IMR-90 (cell line): ENCODE measurements at regions not wholly inside any gene's neighbourhood (a gene's known extent, or its start where the extent isn't known, plus 50 kb on each side); places are given as distances from the start of the nearest gene placed in this dataset.

Experiments used
- ATAC-seq: fragments of 200-7000 bp; cut with Tn5 transposase; 2 replicates; pipeline ENCODE4 v1.9.1; 2020; ENCODE audit warnings: low read depth, mild to moderate bottlenecking, moderate library complexity
- BruUV-seq: library from RNA; stranded (reverse); fragments of 400-500 nt; replicated peaks from 2 replicates; lab custom pipeline; 2021; lab: Mats Ljungman, UMichigan
- CTCF ChIA-PET: fragments of 300-600 bp; formaldehyde crosslinking; extraction: SDS; loops from one replicate; lab custom pipeline; 2021; ENCODE audit warnings: antibody characterized with exemption; lab: Yijun Ruan, JAX
- POLR2A ChIA-PET: fragments of 300-600 bp; sonication (Branson Sonifier 250); formaldehyde crosslinking; loops from one replicate; lab custom pipeline; 2022; ENCODE audit warnings: antibody characterized with exemption; ENCODE audit not compliant: unreplicated experiment; lab: Charles Lee
- DNase-seq: peaks from one replicate; pipeline ENCODE4 v3.0.0; 2013
- H2AFZ ChIP-seq: replicated peaks from 2 replicates; pipeline ENCODE3; 2013; ENCODE audit warnings: low read length, mild to moderate bottlenecking; ENCODE audit not compliant: poor library complexity
- H2AK5ac ChIP-seq: 2 replicates; pipeline ENCODE4 v1.6.1; 2013; ENCODE audit warnings: low read depth, low read length, inconsistent platforms
- H2AK9ac ChIP-seq: replicated peaks from 2 replicates; pipeline ENCODE3; 2013; ENCODE audit warnings: mild to moderate bottlenecking, low read depth, low read length, moderate library complexity; ENCODE audit not compliant: poor library complexity
- H2BK120ac ChIP-seq: 2 replicates; pipeline ENCODE4 v1.6.1; 2013; ENCODE audit warnings: low read depth, low read length, inconsistent platforms
- H2BK15ac ChIP-seq: 3 replicates; pipeline ENCODE4 v1.6.1; 2013; ENCODE audit warnings: low read depth, low read length, inconsistent platforms
- H2BK20ac ChIP-seq: 2 replicates; pipeline ENCODE4 v1.6.1; 2013; ENCODE audit warnings: low read depth, mild to moderate bottlenecking, inconsistent platforms, low read length, moderate library complexity
- H2BK5ac ChIP-seq: 2 replicates; pipeline ENCODE4 v1.6.1; 2013; ENCODE audit warnings: mild to moderate bottlenecking, low read depth, low read length, inconsistent platforms; ENCODE audit not compliant: poor library complexity, severe bottlenecking
- H3K14ac ChIP-seq: replicated peaks from 2 replicates; pipeline ENCODE4 v1.6.1; 2013; ENCODE audit warnings: low read depth, low read length, inconsistent platforms
- H3K18ac ChIP-seq: 2 replicates; pipeline ENCODE4 v1.6.1; 2013; ENCODE audit warnings: low read depth, low read length, control low read depth
- H3K23ac ChIP-seq: 2 replicates; pipeline ENCODE4 v1.6.1; 2013; ENCODE audit warnings: low read depth, low read length, inconsistent platforms
- H3K27ac ChIP-seq: 2 replicates; pipeline ENCODE4 v1.5.1; 2013; ENCODE audit warnings: mild to moderate bottlenecking, control low read depth, low read length; ENCODE audit not compliant: insufficient read depth
- H3K27me3 ChIP-seq: 2 replicates; pipeline ENCODE4 v1.6.1; 2013; ENCODE audit warnings: low read length; ENCODE audit not compliant: control insufficient read depth, insufficient read depth
- H3K36me3 ChIP-seq: 2 replicates; pipeline ENCODE4 v1.6.1; 2013; ENCODE audit warnings: low read length, mixed read lengths; ENCODE audit not compliant: control insufficient read depth, insufficient read depth
- H3K4ac ChIP-seq: 2 replicates; pipeline ENCODE4 v1.6.1; 2013; ENCODE audit warnings: low read depth, low read length, inconsistent platforms
- H3K4me1 ChIP-seq: 2 replicates; pipeline ENCODE4 v1.6.1; 2013; ENCODE audit warnings: low read length, mixed read lengths; ENCODE audit not compliant: control insufficient read depth, insufficient read depth
- H3K4me2 ChIP-seq: 2 replicates; pipeline ENCODE4 v1.6.1; 2013; ENCODE audit warnings: low read depth, mild to moderate bottlenecking, control low read depth, low read length, moderate library complexity
- H3K4me3 ChIP-seq: 2 replicates; pipeline ENCODE4 v1.5.1; 2013; ENCODE audit warnings: low read depth, mild to moderate bottlenecking, control low read depth, low read length, moderate library complexity; ENCODE audit not compliant: insufficient read depth
- H3K56ac ChIP-seq: 2 replicates; pipeline ENCODE4 v1.6.1; 2013; ENCODE audit warnings: low read length, inconsistent platforms; ENCODE audit not compliant: insufficient read depth; ENCODE audit errors: extremely low read depth
- H3K79me1 ChIP-seq, 2 experiments: 2 replicates each; pipeline ENCODE4 v1.6.1; 2013; ENCODE audit warnings: low read length in 2 of 2, inconsistent platforms in 1 of 2, low read depth in 1 of 2
- H3K9ac ChIP-seq: 2 replicates; pipeline ENCODE4 v1.6.1; 2013; ENCODE audit warnings: low read depth, low read length, control low read depth
- H3K9me1 ChIP-seq: 2 replicates; pipeline ENCODE4 v1.6.1; 2013; ENCODE audit warnings: low read length, inconsistent platforms; ENCODE audit not compliant: insufficient read depth
- H3K9me3 ChIP-seq: 2 replicates; pipeline ENCODE4 v1.6.1; 2013; ENCODE audit warnings: low read length; ENCODE audit not compliant: control insufficient read depth, insufficient read depth
- H4K20me1 ChIP-seq: 2 replicates; pipeline ENCODE4 v1.6.1; 2013; ENCODE audit warnings: low read length, inconsistent platforms; ENCODE audit not compliant: insufficient read depth
- H4K5ac ChIP-seq: 2 replicates; pipeline ENCODE4 v1.6.1; 2013; ENCODE audit warnings: mild to moderate bottlenecking, low read depth, low read length, control low read depth
- H4K8ac ChIP-seq, 2 experiments: 2 replicates each; pipeline ENCODE4 v1.6.1; 2013; ENCODE audit warnings: low read depth in 2 of 2, low read length in 2 of 2, control low read depth in 1 of 2, inconsistent platforms in 1 of 2
- H4K91ac ChIP-seq: 2 replicates; pipeline ENCODE4 v1.6.1; 2013; ENCODE audit warnings: low read depth, low read length, inconsistent platforms; ENCODE audit not compliant: insufficient read depth
- BHLHE40 ChIP-seq: fragments of 150-350 bp; IDR thresholded peaks from 2 replicates; pipeline ENCODE4 v1.6.1; 2016; ENCODE audit warnings: mild to moderate bottlenecking, low read depth, low read length
- CEBPB ChIP-seq: IDR thresholded peaks from 2 replicates; pipeline ENCODE4 v1.6.1; 2012; ENCODE audit warnings: low read depth, low read length, improper control_type of control experiment
- CHD1 ChIP-seq: IDR thresholded peaks from 2 replicates; pipeline ENCODE4 v1.6.1; 2012; ENCODE audit warnings: low read depth, low read length, improper control_type of control experiment
- FOS ChIP-seq: fragments of 150-350 bp; IDR thresholded peaks from 2 replicates; pipeline ENCODE4 v1.6.1; 2016; ENCODE audit warnings: low read depth, low read length
- MAFK ChIP-seq: IDR thresholded peaks from 2 replicates; pipeline ENCODE4 v1.6.1; 2012; ENCODE audit warnings: low read depth, low read length, improper control_type of control experiment
- MAZ ChIP-seq: IDR thresholded peaks from 2 replicates; pipeline ENCODE4 v1.6.1; 2012; ENCODE audit warnings: low read depth, mild to moderate bottlenecking, low read length, improper control_type of control experiment, moderate library complexity, borderline replicate concordance
- MXI1 ChIP-seq: IDR thresholded peaks from 2 replicates; pipeline ENCODE4 v1.6.1; 2012; ENCODE audit warnings: low read depth, mild to moderate bottlenecking, low read length, moderate library complexity, borderline replicate concordance
- NFE2L2 ChIP-seq: fragments of 150-350 bp; IDR thresholded peaks from 2 replicates; pipeline ENCODE4 v1.6.1; 2016; ENCODE audit warnings: low read depth, mild to moderate bottlenecking, low read length
- POLR2A ChIP-seq: IDR thresholded peaks from 2 replicates; pipeline ENCODE4 v1.6.1; 2012; ENCODE audit warnings: mild to moderate bottlenecking, low read depth, low read length
- RAD21 ChIP-seq: IDR thresholded peaks from 2 replicates; pipeline ENCODE4 v1.6.1; 2012; ENCODE audit warnings: low read length, improper control_type of control experiment
- RCOR1 ChIP-seq: IDR thresholded peaks from 2 replicates; pipeline ENCODE4 v1.6.1; 2012; ENCODE audit warnings: mild to moderate bottlenecking, low read length, improper control_type of control experiment; ENCODE audit not compliant: insufficient replicate concordance
- RFX5 ChIP-seq: IDR thresholded peaks from 2 replicates; pipeline ENCODE4 v1.8.0; 2012; ENCODE audit warnings: low read depth, mild to moderate bottlenecking, low read length, moderate library complexity
- SMC3 ChIP-seq: fragments of 150-350 bp; IDR thresholded peaks from 2 replicates; pipeline ENCODE4 v1.6.1; 2016; ENCODE audit warnings: low read depth, mild to moderate bottlenecking, antibody characterized with exemption, low read length, moderate library complexity
- WGBS, 2 experiments: methylation state at CpG; one replicate each; pipeline versions ENCODE4 v1.1.5 to v1.1.7; 2013; ENCODE audit warnings: missing lambda C conversion rate in 2 of 2; ENCODE audit not compliant: insufficient read length in 1 of 2; ENCODE audit errors: extremely low coverage in 2 of 2; 5-methylcytosine and 5-hydroxymethylcytosine counted together
- dilution Hi-C: fragments of 300-500 bp; cut with HindIII; formaldehyde crosslinking; loops from one replicate; pipeline ENCODE4 v1.14.3; 2018; ENCODE audit warnings: low sequenced_read_pairs; ENCODE audit not compliant: unreplicated experiment
- in situ Hi-C: fragments of 300-500 bp; cut with MboI; formaldehyde crosslinking; loops from 3 replicates; pipeline ENCODE4 v1.14.3; 2019; ENCODE audit warnings: low sequenced_read_pairs, inconsistent platforms, mixed read lengths
- intact Hi-C: fragments of 100-400 bp; cut with micrococcal nuclease; formaldehyde crosslinking; loops from 2 replicates; pipeline ENCODE4 v1.10.0; 2022
- TF ChIP-seq, protein P1 (sequence below): fragments of 150-350 bp; IDR thresholded peaks from 2 replicates; pipeline ENCODE4 v1.6.1; 2017; ENCODE audit warnings: mild to moderate bottlenecking, antibody characterized with exemption, low read length, low read depth
- TF ChIP-seq, protein P2 (sequence below): fragments of 150-350 bp; IDR thresholded peaks from 2 replicates; pipeline ENCODE4 v1.6.1; 2016; ENCODE audit warnings: low read depth, mild to moderate bottlenecking, low read length, moderate library complexity, borderline replicate concordance
- TF ChIP-seq, protein P3 (sequence below): conservative IDR thresholded peaks from 2 replicates; pipeline ENCODE4 v1.5.1; 2012; ENCODE audit warnings: mild to moderate bottlenecking, low read depth, low read length, improper control_type of control experiment

DNA sequence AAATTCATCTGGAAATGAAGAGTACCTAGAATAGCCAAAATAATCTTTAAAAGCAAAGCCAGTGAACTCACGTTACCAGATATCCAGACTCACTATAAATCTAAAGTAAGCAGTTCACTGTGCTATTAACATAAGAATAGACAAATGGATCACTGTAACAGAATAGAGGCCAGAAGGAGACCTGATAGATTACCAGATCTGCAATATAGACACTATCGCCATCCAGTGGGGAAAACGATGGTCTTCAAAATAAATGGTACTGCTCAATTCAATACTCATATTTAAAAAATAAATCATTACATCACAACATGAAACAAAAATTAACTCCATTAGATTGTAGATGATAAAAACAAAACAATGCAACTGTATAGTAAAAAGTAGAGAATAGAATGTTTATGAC is 158.6 kb upstream of the CDH8 start:
- dilution Hi-C loops (no loop called here), in situ Hi-C loops (no loop called here), intact Hi-C loops (no loop called here)
- Histone ChIP-seq H2AK9ac (no peak overlapping the region), H2AFZ (no peak overlapping the region), H3K14ac (no peak overlapping the region), H3K27me3 (no peaks in the 10 kb centered on the region), H3K4me1 (no peaks in the 10 kb centered on the region), H3K18ac (no peak overlapping the region), H3K4me2 (no peak overlapping the region), H4K20me1 (no peaks in the 10 kb centered on the region), H2BK20ac (no peak overlapping the region), H2BK120ac (no peak overlapping the region), H3K9ac (no peak overlapping the region), H3K9me1 (no peaks in the 10 kb centered on the region), H4K8ac (no peak overlapping the region), H4K5ac (no peak overlapping the region), H3K23ac (no peak overlapping the region), H3K4ac (no peak overlapping the region), H2BK5ac (no peak overlapping the region), H4K91ac (no peak overlapping the region), H2AK5ac (no peak overlapping the region), H3K56ac (no peak overlapping the region), H3K27ac (no peak overlapping the region), H3K4me3 (no peak overlapping the region), H3K79me1 (no peaks in the 10 kb centered on the region), H3K9me3 (0 out of 2 replicates have a peak, but pooled peaks cover 2% of the 10 kb centered on the region), H3K36me3 (no peaks in the 10 kb centered on the region), H2BK15ac (no peak overlapping the region)
- TF ChIP-seq CHD1 = no peak
- no peak for TF ChIP-seq POLR2A
- TF ChIP-seq MAZ = no peak
- no peak for TF ChIP-seq RCOR1
- no peak for TF ChIP-seq NFE2L2
- TF ChIP-seq, protein P1, sequence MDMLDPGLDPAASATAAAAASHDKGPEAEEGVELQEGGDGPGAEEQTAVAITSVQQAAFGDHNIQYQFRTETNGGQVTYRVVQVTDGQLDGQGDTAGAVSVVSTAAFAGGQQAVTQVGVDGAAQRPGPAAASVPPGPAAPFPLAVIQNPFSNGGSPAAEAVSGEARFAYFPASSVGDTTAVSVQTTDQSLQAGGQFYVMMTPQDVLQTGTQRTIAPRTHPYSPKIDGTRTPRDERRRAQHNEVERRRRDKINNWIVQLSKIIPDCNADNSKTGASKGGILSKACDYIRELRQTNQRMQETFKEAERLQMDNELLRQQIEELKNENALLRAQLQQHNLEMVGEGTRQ = no peak
- no peak for TF ChIP-seq MAFK
- no peak for TF ChIP-seq RFX5
- TF ChIP-seq MXI1 = no peak
- TF ChIP-seq, protein P2, sequence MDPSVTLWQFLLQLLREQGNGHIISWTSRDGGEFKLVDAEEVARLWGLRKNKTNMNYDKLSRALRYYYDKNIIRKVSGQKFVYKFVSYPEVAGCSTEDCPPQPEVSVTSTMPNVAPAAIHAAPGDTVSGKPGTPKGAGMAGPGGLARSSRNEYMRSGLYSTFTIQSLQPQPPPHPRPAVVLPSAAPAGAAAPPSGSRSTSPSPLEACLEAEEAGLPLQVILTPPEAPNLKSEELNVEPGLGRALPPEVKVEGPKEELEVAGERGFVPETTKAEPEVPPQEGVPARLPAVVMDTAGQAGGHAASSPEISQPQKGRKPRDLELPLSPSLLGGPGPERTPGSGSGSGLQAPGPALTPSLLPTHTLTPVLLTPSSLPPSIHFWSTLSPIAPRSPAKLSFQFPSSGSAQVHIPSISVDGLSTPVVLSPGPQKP = no peak
- no peak for TF ChIP-seq FOS
- no peak for TF ChIP-seq CEBPB
- TF ChIP-seq, protein P3, sequence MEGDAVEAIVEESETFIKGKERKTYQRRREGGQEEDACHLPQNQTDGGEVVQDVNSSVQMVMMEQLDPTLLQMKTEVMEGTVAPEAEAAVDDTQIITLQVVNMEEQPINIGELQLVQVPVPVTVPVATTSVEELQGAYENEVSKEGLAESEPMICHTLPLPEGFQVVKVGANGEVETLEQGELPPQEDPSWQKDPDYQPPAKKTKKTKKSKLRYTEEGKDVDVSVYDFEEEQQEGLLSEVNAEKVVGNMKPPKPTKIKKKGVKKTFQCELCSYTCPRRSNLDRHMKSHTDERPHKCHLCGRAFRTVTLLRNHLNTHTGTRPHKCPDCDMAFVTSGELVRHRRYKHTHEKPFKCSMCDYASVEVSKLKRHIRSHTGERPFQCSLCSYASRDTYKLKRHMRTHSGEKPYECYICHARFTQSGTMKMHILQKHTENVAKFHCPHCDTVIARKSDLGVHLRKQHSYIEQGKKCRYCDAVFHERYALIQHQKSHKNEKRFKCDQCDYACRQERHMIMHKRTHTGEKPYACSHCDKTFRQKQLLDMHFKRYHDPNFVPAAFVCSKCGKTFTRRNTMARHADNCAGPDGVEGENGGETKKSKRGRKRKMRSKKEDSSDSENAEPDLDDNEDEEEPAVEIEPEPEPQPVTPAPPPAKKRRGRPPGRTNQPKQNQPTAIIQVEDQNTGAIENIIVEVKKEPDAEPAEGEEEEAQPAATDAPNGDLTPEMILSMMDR = no peak
- TF ChIP-seq SMC3 = no peak
- TF ChIP-seq BHLHE40 = no peak
- TF ChIP-seq RAD21 = no peak
- ChIA-PET POLR2A (no interaction called here), CTCF (interaction anchor here (0.6 kb wide), 1 partner anchor 521 kb away, joined by 3 read pairs; no protein-coding TSS in a partner anchor)
- ATAC-seq (no peak), DNase-seq (no peak)
- BruUV-seq = no TSS peak
- WGBS, 2 experiments = no CpG with 5 or more reads among the region's 3 CpGs
